ENCODE measurements at regions not wholly inside any gene's neighbourhood (a gene's known extent, or its start where the extent isn't known, plus 50 kb on each side); places are given as distances from the start of the nearest gene placed in this dataset.
"Not testable (repeated sequence)": the region's sequence is repeated elsewhere in the genome, so short reads cannot be mapped to it uniquely, and the experiment has no call there.

DNA sequence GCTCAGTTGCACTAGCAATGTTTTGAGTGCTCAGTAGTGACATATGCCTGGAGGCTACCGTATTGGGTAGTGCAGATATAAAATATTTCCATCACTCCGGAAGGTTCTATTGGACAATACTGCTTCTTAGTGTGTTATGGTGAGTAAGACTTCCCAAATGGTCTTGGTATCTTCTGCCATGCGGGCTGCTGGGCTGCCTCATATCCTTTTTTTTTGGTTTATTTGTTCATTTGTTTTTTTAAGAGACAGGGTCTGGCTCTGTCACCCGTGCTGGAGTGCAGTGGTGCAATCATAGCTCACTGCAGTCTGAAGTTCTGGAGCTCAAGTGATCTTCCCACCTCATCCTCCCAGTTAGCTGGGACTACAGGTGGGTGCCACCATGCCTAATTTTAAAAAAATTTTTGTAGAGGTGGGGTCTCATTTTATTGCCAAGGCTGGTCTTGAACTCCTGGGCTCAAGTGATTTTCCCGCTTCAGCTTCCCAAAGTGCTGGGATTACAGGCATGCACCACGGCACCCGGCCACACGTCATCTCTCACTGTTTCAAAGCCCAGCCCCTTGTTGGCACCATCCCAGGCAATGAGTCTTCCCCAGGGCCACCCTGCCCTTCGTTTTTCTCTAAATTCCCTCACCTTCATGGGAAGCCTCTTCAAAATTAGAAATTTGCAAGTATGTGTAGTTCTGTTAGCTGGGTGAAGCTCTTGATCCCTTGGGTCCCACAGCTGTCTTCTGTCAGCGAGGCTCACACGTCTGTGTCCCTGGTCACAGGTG lies 111.0 kb upstream of the KLF14 start:
- DNase-seq: no peak
- in situ Hi-C loops (cut with MboI; ENCODE audit: low pct_unique_long_range_greater_than_20kb, low sequenced_read_pairs): no loop called here

DNA sequence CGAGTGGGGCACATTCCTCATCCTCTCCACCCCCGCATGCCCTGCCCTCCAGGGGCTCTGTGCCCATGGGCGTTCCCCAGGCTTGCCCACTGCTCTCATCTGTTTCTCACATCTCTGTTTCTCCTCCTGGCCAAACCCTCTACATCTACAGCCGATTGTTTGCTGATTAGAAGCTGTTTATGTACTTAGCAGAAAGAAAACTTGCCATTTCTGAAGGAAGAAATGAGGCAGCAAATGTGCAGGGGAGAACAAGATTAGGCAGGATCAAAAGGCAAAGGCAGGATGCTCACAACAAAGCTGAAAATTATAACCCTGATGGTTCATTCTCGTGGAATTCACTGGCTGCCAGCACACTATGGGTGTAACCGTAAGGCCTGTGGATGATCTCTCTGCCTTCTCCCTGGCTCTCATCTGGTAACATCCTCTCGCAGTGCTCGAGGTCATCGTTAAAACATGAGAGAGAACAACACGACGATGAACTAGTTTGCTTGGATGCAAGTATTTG lies 111.6 kb upstream of the KLF14 start:
- in situ Hi-C loops (cut with MboI; ENCODE audit: low pct_unique_long_range_greater_than_20kb, low sequenced_read_pairs): no loop called here
- no peak for DNase-seq

DNA sequence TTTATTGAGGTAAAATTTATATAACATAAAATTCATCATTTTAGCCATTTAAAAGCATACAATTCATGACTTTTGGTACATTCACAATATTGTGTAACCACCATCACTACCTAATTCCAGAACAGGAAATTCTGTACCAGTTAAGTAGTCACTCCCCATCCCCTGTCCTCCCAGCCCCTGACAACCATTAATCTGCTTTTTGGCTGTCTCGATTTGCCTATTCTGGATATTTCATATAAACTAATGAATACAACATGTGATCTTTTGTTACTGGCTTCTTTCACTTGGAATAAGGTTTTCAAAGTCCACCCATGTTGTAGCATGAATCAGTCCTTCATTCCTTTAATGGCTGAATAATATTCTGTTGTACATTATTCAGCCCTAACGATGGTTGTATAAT lies 115.6 kb upstream of the KLF14 start:
- DNase-seq: no peak
- in situ Hi-C loops (cut with MboI; ENCODE audit: low pct_unique_long_range_greater_than_20kb, low sequenced_read_pairs): no loop called here

DNA sequence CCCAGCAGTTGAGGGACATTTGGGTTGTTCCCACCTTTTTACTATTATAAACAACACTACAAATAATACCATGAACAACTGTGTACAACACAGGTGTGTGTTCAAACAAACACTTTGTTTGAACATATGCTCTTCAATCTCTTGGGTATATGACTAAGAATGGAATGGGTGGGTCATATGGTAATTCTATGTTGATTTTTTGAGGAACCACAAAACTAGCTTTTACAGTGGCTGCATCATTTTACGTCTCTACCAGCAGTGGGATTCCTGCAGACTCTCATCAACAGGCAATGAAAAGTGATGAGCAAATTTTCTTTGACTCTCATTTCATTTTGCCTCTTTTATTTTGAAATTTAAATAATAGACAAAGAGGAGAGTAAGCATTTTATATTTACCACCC lies 116.9 kb upstream of the KLF14 start:
- no peak for DNase-seq
- in situ Hi-C loops (cut with MboI; ENCODE audit: low pct_unique_long_range_greater_than_20kb, low sequenced_read_pairs): no loop called here

DNA sequence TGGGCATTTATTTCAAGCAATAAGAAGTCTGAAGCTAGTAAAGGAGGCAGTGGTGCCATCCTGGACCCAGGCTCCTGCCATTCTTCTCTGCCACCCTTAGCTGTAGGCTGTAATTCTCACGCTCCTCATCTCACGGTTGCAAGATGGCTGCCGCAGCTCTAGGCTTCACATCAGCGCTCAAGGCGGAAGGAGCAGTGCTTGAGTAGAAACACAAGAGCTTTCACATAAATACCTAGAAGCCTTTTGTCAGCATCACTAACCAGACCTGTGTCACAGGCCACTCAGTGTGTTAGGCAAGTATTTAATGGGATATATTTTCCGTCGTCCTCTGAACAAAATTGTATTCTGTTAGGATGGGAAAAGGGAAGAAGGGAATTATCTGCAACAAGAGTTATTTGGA lies 118.9 kb upstream of the KLF14 start:
- DNase-seq: no peak
- in situ Hi-C loops (cut with MboI; ENCODE audit: low pct_unique_long_range_greater_than_20kb, low sequenced_read_pairs): no loop called here

DNA sequence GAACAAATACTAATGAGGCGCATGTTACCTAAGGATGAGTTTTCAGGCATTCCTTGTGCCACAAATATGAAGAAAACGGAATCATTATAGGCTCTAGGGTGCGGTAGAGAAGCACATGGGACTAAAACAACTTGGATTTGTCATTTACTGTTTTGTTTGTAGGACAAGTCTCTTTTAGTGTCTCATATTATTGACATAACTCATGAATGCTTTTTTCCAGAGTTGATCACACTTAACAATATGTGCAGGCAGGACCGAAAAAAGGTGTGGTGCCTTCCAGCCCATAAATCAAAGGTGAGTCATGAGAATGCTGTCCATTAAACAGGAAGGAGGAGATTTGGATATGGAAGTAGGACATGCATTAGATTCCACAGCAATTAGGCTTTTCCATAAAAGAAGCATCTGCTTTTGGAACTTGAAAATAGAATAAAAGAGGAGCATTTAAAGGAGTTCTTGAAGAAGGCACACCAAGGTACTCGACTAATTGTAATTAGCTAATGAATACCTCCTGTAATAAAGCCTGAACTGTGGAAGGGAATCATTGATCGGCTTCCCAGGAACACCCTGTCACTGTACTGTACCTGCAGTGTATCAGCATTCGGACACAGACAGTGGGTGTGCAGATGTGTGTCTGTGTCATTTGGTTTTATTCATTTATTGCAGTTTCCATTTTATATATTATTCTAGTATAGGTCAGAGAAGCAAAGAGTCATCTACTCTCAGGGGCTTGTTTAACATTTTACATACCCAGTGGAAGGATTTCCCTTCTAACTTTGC lies 119.7 kb upstream of the KLF14 start:
- in situ Hi-C loops (cut with MboI; ENCODE audit: low pct_unique_long_range_greater_than_20kb, low sequenced_read_pairs): no loop called here

DNA sequence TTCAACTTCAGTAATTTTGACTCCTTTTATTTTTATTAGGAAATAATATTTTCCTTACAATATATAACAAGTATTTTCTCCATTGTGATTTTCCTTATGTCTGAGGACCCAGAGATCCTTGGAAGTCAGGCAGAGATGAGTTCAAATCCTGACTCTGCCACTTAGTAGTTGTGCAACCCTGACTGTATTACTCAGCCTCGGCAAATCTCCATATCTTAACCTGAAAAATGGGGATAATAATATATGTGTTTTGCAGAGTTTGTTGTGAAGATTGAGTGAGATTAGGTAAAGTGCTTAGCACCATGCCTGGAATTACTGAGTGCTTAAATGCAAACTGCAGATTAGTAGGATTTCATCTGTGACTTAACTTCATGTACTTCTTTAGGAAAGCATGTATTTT lies 120.5 kb upstream of the KLF14 start:
- in situ Hi-C loops (cut with MboI; ENCODE audit: low pct_unique_long_range_greater_than_20kb, low sequenced_read_pairs): no loop called here
- no peak for DNase-seq

More for the DNA sequence above, 119.7 kb upstream of the KLF14 start:
- no peak for DNase-seq

DNA sequence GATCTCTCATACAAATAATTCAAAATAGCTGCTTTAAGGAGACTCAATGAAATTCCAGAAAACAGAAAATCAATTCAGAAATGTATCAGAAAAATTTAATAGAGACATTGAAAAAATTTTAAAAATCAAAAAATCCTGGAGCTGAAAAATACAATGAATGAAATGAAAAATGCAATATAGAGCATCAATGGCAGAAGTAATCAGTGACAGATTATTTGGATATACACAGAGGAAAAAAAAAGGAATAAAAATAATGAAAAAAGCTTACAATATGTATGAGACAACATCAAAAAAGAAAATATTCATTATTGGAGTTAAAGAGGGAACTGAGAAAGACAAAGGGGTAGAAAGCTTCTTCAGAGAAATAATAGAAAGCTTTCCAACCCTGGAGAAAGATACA lies 122.9 kb upstream of the KLF14 start:
- DNase-seq: no peak
- in situ Hi-C loops (cut with MboI; ENCODE audit: low pct_unique_long_range_greater_than_20kb, low sequenced_read_pairs): no loop called here

DNA sequence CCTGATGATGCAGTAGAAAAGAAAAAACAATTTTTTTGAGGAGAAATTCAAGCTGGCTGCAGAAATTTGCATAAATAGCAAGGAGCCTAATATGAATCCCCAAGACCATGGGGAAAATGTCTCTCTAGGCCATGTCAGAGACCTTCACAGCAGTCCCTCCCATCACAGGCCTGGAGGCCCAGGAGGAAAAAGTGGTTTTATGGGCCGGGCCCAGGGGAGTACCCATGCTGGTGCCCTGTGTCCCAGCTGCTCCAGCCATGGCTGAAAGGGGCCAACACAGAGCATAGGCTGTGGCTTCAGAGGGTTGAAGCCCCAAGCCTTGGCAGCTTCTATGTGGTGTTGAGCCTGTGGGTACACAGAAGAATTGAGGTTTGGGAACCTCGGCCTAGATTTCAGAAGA lies 126.8 kb upstream of the KLF14 start:
- DNase-seq; in situ Hi-C loops (cut with MboI; ENCODE audit: low pct_unique_long_range_greater_than_20kb, low sequenced_read_pairs): not testable (repeated sequence)

DNA sequence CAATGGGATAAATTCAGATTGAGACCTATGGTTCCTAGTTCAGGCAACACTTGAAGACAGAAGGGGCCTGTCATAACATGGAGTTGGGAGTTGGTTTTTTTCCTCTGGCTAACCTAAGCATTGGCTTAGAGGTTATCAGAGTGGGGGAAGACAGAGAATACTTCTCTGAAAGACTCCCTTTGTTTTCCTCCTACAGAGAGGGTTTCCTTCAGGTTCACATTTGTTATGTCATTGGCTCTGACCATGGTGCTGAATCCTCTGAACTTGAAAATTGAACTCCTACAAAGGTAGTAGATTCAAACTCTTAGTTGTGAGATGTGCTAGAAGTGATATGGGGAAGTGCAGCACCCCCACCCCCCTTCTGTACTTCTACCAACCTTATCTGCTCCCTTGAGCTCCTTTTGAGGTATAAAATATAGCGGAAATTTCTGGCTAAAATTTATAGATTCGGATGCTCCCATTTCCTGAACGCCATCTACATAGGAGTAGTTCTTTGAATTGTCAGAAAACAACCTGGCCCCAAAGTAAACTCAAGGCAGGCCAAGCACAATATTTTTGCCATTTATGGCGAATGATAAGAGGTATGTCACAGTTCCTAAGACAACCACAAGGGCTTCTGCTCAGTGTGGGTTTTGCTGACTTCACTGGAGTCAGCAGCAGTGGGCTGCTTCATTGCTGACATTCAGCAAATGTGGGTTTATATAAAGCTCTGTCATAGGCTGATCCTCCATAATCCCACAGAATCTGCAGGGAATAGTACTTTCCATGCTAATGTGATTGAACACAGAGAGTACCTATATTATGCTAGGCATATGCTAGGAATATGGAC lies 131.6 kb upstream of the KLF14 start:
- in situ Hi-C loops (cut with MboI; ENCODE audit: low pct_unique_long_range_greater_than_20kb, low sequenced_read_pairs): no loop called here
- DNase-seq: peak; percentile 58

DNA sequence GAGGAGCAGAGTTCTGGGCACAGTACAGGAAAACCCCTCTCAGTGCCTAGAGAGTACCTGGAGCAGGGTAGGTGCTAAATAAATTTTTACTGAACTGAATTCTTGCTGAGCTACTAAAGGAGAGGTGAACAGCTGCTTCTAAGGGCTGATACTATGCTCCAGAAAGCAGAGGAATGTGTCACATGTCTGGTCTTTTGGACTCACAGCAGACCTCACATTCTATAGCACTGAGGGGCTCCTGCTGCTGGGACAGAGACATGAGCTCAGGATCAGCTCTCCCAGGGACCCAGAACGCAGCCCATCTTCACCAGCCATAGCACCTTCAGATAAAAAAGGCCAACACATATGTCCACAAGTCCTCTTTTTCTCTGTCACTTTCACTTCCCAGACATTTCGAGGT lies 133.0 kb upstream of the KLF14 start:
- in situ Hi-C loops (cut with MboI; ENCODE audit: low pct_unique_long_range_greater_than_20kb, low sequenced_read_pairs): no loop called here
- DNase-seq: no peak

DNA sequence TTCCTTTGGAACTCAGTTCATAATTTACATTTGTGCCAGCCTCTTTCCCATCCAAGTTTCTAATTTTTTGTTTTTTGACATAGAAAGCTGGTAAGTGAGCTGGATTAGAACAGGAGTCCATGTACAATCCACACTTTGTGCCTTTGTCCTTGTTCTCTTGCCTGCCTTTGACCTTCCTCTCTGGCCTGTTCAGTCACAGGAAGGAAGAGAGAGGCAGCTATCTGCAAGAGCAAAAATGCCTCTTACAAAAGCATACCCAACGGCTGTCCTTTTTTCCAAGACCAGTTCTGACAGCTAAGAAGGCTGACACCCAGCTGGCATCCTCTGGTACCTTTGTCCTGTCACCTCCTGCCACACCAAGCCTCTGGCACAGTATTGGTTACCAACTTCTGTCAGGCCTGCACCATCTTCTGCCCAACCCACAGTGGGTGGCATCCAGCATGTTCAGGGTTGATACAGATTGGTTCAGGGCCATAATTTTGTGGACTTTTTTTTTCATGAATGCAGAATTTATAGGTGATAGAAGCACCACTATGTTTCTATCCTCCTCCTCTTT lies 133.7 kb upstream of the KLF14 start:
- in situ Hi-C loops (cut with MboI; ENCODE audit: low pct_unique_long_range_greater_than_20kb, low sequenced_read_pairs): no loop called here

DNA sequence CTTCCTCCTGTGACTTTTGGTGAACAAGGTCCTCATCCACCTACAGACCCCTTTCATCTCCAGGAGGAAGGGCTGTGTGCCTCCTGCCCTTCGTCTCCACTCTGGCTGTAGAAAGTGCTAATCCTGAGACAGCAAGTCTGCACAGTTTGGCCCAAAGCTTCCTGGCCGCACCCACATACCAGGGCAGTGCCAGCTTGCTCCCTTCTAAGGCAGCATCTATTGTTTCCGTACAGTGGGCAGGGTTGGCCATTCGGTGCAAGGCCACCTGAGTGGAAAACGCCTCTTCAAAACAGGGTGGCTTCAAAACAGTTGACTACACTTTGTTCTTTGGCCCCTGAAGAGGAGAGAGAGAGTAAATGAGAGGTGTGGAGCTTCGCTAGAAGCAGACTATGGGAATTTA lies 134.1 kb upstream of the KLF14 start:
- no peak for DNase-seq
- in situ Hi-C loops (cut with MboI; ENCODE audit: low pct_unique_long_range_greater_than_20kb, low sequenced_read_pairs): no loop called here

More for the DNA sequence above, 133.7 kb upstream of the KLF14 start:
- DNase-seq: no peak

DNA sequence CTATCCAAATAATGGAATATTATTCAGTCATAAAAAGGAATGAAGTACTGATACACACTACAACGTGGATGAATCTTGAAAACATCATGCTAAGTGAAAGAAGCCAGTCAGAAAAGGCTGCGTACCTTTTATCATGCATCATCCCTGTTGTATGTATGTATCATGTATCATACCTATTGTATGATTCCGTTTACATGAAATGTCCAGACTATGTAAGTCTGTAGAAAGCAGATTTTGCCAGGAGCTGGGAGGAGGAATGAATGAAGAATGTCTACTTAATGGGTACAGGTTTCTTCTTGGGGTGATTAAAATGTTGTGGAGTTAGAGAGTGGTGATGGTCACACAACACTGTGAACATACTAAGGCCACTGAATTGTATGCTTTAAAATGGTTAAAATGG lies 135.9 kb upstream of the KLF14 start:
- in situ Hi-C loops (cut with MboI; ENCODE audit: low pct_unique_long_range_greater_than_20kb, low sequenced_read_pairs): no loop called here
- DNase-seq: no peak

DNA sequence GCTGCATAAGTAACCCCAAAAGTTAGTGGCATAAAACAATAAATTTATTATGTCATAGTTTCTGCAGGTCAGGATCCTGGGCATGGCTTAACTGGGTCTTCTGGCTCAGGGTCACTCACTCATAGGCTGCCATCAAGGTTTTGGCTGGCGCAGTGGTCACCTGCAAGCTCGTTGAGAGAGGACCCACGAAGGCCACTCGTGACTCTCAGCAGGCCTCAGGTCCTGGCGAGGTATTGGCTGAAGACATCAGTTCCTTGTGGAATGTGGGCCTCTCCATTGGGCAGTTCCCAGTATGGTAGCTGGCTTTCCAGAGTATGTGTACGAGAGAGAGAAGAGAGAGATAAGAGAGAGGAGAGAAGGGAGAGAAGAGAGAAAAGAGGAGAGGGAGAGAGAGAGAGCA lies 138.3 kb upstream of the KLF14 start:
- no peak for DNase-seq
- in situ Hi-C loops (cut with MboI; ENCODE audit: low pct_unique_long_range_greater_than_20kb, low sequenced_read_pairs): no loop called here

DNA sequence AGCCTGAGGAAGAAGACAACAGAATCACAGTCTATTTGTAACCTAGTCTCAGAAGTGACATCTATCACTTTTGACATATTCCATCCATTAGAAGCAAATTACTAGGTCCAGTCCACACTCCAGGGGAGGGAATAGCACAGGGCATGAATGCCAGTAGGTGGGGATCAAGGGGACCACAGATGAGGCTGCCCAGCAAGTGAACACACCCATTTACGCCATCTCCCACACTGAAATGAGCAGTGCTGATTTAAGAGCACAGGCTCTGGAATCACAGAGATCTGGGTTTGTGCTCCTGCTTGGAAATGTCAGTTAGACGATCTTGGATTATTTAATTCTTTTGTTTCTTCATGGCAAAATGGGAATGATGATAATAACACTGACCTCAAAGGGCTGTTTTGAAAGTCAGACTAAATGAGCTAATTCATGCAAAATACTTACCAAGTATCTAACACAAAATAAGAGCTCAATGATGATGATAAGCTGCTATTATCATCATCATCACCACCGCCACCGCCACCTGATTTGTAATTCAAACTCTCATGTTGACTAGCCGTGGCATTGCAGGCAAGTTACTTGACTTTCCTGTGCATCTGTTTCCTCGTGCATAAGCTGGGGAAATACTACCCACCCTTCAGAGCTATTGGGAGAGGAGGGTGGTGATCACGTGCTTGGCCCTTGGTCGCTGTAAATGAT lies 138.9 kb upstream of the KLF14 start:
- DNase-seq: no peak
- in situ Hi-C loops (cut with MboI; ENCODE audit: low pct_unique_long_range_greater_than_20kb, low sequenced_read_pairs): no loop called here

DNA sequence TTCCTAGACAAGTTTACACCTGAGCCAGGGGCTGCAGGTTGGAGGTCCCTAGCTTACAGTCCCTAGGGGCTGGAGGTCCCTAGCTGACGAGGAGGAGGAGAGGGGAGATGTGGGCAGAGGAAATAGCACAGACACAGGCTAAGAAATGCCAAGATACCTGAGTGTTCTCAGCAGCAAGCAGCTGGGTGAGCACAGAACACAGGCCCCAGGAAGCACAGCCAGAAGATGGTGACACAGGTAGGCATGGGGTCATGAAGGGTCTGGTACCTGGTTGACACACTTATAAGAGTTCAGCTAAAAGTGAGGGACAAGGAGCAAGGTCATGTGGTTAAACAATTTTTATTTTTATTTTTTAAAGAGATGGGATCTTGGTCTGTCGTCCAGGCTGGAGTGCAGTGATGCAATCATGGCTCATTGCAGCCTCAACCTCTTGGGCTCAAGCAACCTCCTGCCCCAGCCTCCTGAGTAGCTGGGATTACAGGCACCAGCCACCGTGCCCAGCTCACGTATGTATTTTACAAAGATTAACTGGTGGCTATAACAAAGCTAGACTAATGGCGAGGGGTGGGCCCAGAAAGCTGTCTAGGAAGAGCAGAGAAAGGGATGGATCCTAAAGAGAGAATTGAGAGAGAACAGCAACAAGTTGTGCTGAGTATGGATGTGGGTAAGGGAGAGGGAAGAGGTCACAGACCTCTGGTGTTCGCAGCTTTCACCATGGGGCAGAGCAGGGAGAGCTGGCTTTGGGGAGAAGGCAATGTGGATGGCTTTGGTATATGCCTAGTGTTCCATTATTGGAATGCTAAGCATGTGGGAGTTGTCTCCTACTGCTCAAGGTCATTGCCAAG lies 140.3 kb upstream of the KLF14 start:
- in situ Hi-C loops (cut with MboI; ENCODE audit: low pct_unique_long_range_greater_than_20kb, low sequenced_read_pairs): no loop called here
- no peak for DNase-seq

DNA sequence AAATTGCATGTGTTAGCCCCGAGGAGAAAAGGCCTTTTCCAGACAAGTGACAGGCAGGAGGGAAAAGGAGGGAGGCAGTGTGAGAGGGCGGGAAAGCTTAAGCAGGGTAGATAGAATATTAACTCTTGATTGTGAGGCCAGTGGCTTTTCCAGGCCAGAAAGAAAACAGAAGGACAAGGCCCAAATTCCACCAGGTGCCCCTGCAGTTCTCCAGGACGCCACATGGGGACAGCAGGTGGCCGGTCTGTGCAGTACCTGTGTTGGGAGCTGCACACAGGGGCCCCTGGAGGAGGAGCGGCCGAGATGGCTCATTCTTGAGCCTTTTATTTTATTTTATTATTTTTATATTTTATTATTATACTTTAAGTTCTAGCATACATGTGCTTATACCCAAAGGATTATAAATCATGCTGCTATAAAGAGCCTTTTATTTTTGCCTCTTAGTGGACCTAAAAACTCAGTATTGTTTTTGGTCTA lies 141.3 kb upstream of the KLF14 start:
- peak; percentile 30 for DNase-seq
- in situ Hi-C loops (cut with MboI; ENCODE audit: low pct_unique_long_range_greater_than_20kb, low sequenced_read_pairs): no loop called here
